Choroid plexus epithelial cell (primary cell): ENCODE measurements at regions not wholly inside any gene's neighbourhood (a gene's known extent, or its start where the extent isn't known, plus 50 kb on each side); places are given as distances from the start of the nearest gene placed in this dataset.

Source experiments
- DNase-seq: peaks from one replicate; pipeline ENCODE4 v3.0.0-alpha.2; 2010; ENCODE audit warnings: low read depth
- H3K4me3 ChIP-seq: 2 replicates; pipeline ENCODE4 v1.5.1; 2011; ENCODE audit warnings: low read depth, mild to moderate bottlenecking, control low read depth, low read length, moderate library complexity
- CTCF ChIP-seq: conservative IDR thresholded peaks from 2 replicates; pipeline ENCODE4 v1.5.1; 2011; ENCODE audit warnings: low read depth, mild to moderate bottlenecking, control low read depth, inconsistent platforms, low read length, moderate library complexity

- TF ChIP-seq CTCF = no peak
- H3K4me3 ChIP-seq = no peak overlapping the region
- DNase-seq = peak; percentile 11
Measured at GRCh38 chr11:27558401-27558800, 51.8 kb upstream of the LIN7C start.

- H3K4me3 ChIP-seq = no peak overlapping the region
- TF ChIP-seq CTCF = no peak
- DNase-seq = peak; percentile 20
Measured at GRCh38 chr11:27557226-27557625, 50.7 kb upstream of the LIN7C start.
